Kidney tubule cell (primary cell): ENCODE measurements at regions not wholly inside any gene's neighbourhood (a gene's known extent, or its start where the extent isn't known, plus 50 kb on each side); places are given as distances from the start of the nearest gene placed in this dataset.
A peak's percentile ranks its signal among the peaks of the same experiment; 100 is the strongest.

Source experiments
- DNase-seq: peaks from one replicate; pipeline ENCODE4 v3.0.0-alpha.2; 2018; ENCODE audit warnings: low spot score

GRCh38 chr1:59116920-59117542 is 179.9 kb upstream of the FGGY start:
- peak; percentile 53 for DNase-seq

- no peak for DNase-seq
Measured at GRCh38 chr1:59122527-59122926, 174.4 kb upstream of the FGGY start.

- DNase-seq: peak; percentile 64
Measured at GRCh38 chr1:59123081-59123681, 173.7 kb upstream of the FGGY start.

- DNase-seq: no peak
Measured at GRCh38 chr1:59124166-59124565, 172.7 kb upstream of the FGGY start.

GRCh38 chr1:59125154-59125553 is 171.7 kb upstream of the FGGY start:
- DNase-seq: no peak

- DNase-seq: peak; percentile 33
Measured at GRCh38 chr1:59125676-59126320, 171.1 kb upstream of the FGGY start.

GRCh38 chr1:59126366-59126765 is 170.5 kb upstream of the FGGY start:
- no peak for DNase-seq

- DNase-seq: peak; percentile 76
Measured at GRCh38 chr1:59128239-59128736, 168.6 kb upstream of the FGGY start.

GRCh38 chr1:59128784-59129227 is 168.1 kb upstream of the FGGY start:
- DNase-seq: peak; percentile 92

GRCh38 chr1:59132295-59132694 is 164.6 kb upstream of the FGGY start:
- no peak for DNase-seq

GRCh38 chr1:59133997-59134396 is 162.9 kb upstream of the FGGY start:
- DNase-seq: no peak

GRCh38 chr1:59135761-59136255 is 161.1 kb upstream of the FGGY start:
- no peak for DNase-seq

- peak; percentile 69 for DNase-seq
Measured at GRCh38 chr1:59136541-59137275, 160.2 kb upstream of the FGGY start.

- no peak for DNase-seq
Measured at GRCh38 chr1:59137276-59137615, 159.6 kb upstream of the FGGY start.

GRCh38 chr1:59137968-59138367 is 158.9 kb upstream of the FGGY start:
- no peak for DNase-seq

- no peak for DNase-seq
Measured at GRCh38 chr1:59138402-59138801, 158.5 kb upstream of the FGGY start.

- DNase-seq: peak; percentile 86
Measured at GRCh38 chr1:59139396-59139795, 157.5 kb upstream of the FGGY start.

- DNase-seq: no peak
Measured at GRCh38 chr1:59141267-59141863, 155.5 kb upstream of the FGGY start.

GRCh38 chr1:59142311-59143132 is 154.4 kb upstream of the FGGY start:
- DNase-seq: peak; percentile 18

- DNase-seq: peak; percentile 100
Measured at GRCh38 chr1:59143133-59143487, 153.8 kb upstream of the FGGY start.

GRCh38 chr1:59143811-59144210 is 153.1 kb upstream of the FGGY start:
- peak; percentile 83 for DNase-seq
